Germinal center (tissue), 1 donor: ENCODE measurements at regions not wholly inside any gene's neighbourhood (a gene's known extent, or its start where the extent isn't known, plus 50 kb on each side); places are given as distances from the start of the nearest gene placed in this dataset.
"Not testable (repeated sequence)": the region's sequence is repeated elsewhere in the genome, so short reads cannot be mapped to it uniquely, and the experiment has no call there.

Source experiments
- DNase-seq: peaks from one replicate; pipeline ENCODE4 v3.0.0; 2012; ENCODE audit warnings: mixed read lengths, low spot score

DNA sequence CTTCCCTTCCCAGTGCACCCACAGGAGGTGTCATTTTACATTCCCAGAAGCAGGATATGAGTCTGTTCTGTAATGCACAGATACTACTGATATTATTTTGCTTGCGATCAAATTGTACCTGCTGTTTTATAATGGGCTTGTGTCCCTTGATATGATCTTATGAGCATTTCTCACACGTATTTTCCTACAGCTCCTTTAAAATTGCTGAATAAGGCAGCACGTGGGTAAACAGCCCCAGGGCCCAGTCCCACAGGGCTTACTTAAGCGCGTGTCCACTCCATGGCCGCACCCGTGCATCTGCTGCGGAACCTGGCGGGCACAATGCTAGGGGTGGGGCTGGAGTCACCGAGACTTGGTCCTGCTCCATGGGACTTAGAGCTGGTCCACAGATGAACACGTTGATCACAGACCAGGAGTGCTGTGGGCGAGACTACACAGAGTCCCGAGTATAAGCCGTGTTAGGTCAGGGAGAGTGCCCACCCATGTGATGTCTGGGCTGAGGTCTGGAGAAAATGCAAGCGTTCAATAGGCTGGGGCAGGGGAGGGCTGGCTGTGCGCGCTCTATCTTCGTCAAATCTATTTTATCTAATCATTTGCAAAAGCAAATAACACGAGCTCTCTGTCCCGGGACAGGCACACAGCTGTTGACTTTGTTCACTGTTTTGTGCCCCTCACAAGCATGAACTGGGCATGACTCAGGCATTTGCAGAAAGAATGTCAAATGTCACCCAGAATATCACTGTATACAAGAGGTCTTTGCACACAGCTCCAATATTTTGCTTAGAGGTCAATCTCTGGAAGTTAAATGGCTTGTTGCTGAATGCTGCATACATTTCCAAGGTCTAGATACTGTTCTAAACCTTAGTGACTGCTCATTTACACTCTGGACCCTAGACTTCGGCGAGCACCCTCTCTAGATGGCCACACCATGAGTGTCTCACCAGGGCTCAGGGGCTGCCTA, 119.3 kb downstream of the CRYAA start:
- no peak for DNase-seq

DNA sequence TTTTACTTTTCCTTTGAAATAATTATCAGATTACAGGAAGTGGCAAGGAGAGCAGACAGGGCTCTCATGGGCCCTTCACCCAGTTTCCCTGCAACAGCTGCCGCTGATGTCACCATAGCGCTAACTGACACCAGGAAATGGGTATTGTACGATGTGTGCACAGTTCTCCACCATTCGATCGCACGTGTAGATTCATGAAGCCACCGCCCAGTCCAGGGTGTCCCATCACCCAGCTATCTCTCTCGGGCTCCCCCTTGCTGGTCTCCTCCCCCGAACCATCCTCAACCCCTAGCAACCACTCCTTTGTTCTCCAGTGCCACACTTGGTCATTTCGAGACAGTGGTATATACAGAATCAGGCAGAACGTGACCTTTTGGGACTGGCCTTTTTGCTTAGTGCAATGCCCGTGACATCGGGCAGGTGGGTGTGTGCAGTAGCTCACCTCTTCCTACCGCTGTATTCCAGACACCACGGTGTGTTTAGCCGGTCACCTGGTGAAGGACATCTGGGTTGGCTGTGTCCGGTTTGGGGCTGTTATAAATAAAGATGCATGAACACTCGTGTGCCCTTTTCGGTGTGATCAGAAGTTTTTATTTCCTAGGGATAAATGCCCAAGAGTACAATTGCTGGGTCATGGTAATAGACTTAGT, 118.4 kb downstream of the CRYAA start:
- DNase-seq: no peak

DNA sequence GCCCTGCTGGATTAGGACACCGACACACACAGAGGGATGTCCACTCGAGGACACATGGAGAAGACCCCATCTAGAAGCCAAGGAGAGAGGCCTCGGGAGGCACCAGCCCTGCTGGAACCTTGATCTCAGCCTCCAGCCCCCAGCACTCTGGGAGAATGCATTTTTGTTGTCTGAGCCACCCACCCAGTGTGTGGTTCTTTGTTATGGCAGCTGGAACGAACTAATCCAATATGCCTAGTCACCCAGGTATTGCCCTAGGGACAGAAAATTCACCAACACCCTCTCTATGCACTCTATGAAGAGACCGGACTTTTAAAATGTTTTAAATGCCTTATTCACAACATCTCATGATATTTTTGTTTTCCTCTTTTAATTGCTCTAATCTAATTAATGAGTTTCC, 117.4 kb downstream of the CRYAA start:
- DNase-seq: no peak

DNA sequence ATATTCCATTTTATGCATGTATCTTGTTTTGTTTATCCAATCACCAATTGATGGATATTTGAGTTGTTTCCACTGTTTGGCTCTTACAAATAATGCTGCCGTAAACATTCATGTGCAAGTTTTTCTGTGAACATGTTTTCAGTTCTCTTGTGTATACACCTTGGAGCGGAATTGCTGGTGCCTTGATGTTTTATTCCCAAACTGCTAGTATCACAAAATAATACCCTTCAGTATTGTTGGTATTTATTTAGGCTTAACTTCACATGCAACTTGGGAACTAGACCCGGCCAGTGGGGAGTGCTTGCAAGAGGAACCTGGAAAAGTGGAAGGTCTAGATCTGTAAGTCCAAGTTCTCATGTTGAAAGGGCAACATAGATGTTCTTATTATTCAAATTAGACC, 115.9 kb downstream of the CRYAA start:
- no peak for DNase-seq

DNA sequence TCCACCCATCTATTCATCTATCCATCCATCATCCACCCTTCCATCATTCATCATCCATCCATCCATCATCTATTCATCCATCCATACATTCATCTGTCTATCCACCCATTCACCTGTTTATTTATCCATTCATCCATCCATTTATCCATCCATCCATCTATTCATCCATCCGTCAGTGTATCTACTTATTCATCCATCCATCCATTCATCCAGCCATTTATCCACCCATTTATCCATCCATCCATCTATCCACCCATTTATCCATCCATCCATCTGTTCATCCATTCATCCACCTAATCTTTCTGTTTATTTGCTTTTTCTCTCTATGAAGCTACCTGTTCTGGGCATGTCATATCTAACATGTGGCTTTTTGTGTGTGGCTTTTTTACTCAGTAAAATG, 115.4 kb downstream of the CRYAA start:
- DNase-seq: no peak

DNA sequence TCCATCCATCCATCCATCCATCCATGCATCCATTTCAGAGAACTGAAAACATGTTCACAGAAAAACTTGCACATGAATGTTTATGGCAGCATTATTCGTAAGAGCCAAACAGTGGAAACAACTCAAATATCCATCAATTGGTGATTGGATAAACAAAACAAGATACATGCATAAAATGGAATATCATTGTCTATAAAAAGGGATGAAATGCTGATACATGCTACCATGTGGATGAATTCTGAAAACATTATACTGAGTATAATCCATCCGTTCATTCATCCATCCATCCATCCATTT, 115.1 kb downstream of the CRYAA start:
- DNase-seq: not testable (repeated sequence)

DNA sequence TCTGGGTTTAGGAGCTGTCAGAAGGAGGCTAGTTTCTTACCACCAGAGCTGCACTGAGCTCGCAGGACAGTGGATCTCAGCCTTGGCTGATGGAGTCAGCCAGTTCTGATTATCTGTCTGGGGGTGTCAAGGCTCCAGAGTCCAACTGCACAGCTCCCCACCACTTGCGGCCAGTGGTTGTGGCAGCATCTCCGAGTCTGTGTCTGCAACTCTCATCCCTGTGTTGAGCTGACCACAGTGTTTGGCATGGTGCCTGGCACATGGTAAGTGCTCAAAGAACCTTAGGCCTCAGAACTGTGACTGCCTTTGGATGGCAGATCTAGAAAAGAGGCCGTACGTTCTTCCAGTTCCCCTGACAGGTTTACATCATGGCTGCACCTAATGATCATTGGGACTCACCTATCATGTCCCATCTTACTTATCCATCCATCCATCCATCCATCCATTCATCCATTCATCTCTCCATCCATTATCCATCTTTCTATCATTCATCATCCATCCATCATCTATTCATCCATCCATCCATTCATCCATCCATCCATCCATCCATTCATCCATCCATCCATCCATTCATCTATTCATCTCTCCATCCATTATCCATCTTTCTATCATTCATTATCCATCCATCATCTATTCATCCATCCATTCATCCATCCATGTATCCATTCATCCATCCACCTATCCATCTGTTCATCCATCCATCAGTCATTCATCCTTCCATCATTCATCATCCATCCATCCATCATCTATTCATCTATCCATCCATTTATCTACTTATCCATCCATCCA, 114.5 kb downstream of the CRYAA start:
- DNase-seq: no peak

DNA sequence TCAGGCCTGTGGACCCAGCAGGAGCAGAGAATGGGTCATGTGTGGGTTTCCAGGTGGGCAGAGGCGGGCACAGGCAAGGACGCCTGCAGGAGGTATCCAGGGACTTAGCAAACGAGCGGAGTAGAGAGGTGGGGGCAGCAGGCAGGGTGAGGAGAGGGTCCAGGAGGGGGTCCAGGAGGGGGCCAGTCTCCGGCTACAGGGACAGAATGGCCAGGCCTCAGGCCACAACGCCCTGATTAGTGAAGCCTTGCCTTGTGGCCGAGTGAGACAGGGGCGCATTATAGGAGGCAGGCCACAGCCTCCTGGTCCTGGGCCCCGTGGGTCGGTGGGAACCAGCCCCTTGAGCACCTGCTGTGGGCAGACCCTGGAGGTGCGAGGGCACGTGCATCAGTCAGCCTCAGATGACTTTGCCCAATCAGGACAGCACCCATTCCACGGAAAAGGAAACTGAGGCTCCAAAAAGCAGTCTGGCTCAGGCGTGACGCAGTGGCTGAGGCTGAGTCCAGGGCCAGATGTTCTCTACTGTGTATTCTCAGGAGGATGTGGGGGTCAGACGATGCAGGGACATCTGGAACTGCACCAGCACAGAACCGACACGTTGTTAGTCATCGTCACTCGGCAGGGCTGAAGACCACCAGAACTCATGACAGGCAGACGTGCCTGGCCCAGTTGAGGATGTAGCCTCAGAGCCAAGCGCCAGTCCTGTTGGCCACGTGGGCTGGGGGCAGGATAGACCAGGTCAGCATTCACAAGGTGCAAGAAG, 113.7 kb downstream of the CRYAA start:
- DNase-seq: no peak

DNA sequence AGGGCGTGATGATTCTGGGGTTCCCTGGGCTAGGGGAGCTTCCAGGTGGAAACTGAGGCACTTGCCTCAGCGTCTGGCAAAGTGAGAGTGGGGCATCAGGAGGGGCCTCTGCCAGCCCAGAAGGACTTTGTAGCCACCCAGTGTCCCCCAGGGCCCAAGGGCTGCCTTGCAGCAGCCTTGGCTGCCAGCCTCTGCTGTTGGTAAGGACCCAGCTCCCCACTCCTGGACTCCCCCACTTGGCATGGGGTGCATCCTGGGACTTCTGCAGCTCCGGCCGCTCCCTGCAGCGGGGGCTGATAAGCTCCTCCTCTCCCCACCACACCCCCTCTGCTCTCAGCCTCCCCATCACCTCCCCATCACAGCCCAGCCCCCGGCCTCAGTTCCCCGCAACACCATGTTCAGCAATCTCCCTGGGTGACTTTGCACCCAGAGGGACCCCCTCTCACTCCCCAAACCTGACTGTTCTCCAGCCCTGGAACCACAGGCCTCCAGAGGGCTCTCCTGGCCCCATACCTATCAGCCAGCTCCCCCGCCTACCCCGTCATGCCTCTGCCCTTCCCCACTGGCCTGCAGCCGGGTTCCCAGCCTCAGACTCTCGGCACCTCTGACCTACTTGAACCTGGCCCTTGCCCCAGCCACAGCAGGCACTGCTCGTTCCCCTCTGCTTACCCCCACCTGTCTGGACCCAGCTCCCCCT, 113.0 kb downstream of the CRYAA start:
- no peak for DNase-seq

DNA sequence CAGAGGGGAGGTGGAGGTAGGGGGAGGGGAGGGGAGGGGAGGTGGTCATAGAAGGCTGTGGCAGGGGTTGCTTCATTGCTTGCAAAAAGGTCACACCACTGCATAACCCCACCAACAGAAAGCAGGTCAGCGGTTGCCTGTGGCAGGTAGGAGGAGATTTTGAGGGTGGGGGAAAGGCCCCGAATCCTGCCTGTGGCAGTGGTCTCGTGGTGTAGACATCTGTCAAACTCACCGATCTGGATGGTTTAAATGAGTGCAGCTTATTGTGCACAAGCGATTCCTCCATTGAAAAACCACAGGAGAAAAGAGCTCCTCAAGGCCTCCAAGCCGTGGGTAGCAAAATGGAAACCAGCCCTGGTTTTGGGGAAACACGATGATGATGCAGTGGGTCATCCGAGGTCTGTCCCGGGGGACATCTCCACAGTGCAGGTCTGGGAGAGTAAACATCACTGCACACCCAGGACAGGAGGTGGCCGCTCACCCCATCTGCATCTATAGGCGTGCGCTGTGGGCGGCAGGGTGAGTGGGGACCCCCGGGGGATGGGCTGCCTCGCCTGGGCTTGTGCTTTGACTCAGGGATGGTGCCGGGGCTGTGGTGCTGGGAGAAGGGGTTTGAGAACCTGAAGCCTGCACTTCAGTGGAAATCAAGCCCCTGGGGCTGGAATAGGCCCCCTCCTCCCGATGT, 112.3 kb downstream of the CRYAA start:
- DNase-seq: no peak

DNA sequence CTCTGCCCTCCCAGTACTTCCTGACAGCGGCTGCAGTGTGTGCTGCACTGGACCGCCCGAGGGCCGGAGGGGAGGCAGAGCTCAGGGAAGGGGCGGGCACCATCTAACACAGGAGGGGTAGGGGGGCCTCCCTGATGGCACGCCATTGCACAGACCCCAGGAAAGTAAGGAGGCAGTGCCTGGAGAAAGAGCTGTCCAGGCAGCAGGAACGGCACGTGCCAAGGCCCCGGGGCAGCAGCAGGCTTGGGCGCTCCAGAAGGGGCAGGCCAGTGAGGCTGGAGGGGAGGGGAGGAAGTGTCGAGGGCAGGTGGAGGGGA, 110.7 kb downstream of the CRYAA start:
- DNase-seq: no peak

DNA sequence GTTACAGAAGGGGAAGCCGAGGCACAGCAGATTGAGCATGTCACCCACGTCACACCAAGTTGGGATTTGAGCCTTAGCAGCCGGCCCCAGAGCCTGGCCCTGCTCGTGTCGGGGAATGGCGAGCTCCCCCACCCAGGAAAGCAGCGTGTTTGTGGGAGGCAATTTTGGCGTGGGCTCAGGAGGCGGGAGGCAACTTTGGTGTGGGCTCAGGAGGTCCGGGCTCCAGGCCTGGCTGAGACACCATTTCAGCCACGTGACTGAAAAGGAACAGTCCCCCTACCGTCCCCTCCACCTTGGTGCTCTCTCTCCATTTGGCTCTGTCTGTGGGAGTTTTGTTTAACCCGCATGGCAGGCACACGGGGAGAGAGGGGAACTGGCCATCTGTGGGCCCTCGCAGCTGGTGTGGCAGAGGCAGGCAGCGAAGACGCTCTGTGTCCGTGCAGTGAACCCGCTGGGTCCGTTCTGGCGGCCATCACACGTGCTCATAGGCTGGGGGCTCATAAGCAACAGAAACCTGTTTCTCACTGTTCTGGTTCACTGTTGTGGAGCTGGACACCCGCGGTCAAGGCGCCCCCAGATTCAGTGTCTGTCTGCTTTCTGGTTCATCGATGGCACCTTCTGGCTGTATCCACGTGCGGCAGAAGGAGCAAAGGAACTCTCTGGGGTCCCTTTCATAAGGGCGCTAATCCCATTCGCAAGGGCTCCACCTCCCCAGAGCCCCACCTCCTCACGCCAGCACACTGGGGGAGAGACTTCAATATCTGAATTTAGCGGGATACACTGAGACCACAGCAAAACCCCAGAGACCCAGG, 110.2 kb downstream of the CRYAA start:
- no peak for DNase-seq

DNA sequence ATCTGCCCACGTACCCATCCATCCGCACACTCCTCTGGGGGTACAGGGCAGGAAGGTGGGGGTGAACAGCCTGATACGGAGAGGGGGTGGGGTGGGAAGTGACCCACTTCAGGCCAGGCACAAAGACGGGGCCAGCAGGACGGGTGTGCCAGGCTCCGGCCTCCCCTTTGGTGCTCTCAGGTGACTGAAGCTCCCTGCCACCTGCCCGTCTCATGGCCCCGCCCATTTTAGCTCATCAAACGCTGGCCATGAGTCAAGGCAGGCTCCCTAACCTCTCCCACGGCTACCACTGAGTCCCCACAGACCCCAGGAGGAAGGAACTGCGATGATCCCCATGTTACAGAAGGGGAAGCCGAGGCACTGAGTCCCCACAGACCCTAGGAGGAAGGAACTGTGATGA, 109.6 kb downstream of the CRYAA start:
- no peak for DNase-seq

DNA sequence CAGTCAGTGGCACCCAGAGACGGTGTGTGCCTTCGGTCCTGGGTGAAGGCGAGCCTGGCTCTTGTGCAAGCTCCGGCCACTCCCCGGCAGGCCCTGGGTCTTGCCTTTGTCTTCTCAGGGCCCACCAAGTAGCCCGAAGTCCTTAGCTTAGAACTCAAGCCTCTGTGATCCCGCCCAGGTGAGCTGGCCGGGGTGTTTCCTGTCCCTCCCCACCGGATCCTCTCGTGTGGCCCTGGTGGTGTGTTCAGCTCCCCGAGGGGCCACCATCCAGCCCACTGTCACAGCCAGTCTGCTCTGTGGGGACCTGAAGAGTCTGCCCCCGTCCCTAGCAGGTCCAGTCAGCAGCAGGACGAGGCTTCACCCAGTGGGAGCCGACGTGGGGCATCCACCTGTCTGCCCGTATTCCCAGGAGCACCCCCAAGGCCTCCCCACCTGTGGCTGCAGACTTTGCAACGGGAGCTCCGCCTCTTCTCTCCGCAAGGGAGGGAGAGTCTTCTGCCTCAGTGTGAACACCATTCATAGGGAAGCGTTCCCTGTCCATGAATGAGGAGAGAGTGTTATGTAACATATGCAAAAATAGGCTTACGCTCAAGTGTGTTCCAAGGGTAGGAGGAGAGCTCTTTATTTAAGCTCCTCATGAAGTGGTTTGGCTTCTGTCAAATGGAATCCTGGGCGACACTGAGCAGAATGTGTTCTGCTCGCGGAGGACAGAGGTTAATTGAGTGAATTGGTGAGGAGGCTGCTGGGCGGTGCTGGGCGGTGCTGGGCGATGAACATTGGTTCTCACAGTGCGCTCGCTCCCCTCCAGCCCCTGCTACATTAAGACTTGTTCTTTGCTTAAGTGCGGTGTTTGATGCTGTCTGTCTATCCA, 108.9 kb downstream of the CRYAA start:
- no peak for DNase-seq

DNA sequence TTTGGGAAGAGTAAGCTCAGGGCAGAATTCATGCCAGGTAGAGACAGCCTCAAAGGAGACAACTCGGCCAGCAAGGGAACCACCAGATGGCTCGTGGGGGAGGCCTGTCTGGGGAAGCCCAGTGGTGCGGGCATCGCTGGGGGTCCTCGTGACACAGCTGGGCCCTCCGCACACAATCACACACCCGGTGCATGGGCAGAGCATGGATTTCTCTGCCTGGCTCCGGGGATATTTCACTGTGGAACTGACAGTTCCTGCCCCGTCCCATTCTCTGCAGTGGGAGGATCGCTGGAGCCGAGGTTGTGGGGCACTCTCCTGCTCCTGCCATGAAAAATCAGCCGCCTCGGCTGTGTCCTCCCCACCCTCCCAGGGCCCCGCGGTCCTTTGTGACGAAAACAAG, 108.0 kb downstream of the CRYAA start:
- no peak for DNase-seq

DNA sequence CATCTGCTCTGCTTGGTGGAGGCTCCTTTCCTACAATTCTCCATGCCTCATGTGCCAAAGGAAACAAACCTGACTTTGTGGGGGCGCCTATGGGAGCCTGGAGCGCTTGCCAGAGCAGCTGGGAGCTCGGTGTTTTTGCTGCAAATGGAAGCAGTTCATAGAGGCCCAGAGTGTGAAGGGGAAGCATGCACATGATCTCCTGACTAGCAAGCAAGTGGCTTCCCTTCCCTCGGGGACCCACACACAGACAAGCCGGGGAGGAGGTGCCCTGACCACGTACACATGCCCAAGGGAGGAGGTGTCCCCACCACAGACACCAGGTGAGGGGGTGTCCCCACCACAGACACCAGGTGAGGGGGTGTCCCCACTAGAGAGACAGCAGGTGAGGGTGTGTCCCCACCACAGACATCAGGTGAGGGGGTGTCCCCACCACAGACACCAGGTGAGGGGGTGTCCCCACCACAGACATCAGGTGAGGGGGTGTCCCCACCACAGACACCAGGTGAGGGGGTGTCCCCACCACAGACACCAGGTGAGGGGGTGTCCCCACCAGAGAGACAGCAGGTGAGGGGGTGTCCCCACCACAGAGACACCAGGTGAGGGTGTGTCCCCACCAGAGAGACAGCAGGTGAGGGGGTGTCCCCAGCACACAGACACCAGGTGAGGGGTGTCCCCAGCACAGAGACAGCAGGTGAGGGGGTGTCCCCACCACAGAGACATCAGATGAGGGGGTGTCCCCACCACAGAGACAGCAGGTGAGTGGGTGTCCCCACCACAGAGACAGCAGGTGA, 106.8 kb downstream of the CRYAA start:
- no peak for DNase-seq

DNA sequence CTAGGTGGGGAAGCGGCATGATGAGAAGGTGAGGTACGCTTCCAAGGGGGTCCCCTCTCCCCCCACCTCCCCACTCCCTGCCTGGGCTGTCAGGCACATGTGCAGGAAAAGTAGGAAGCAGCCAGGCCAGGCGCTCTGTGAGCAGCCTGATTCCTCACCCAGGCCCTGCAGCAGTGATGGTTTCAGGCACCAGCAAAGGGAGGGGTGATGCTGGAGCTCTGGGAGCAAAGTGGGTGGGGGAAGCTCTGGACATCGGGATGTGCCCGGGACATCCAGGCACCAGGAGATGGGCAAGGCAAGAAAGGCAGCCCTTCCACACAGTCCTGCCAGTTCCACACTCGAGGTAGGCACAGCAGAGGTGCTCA, 106.1 kb downstream of the CRYAA start:
- no peak for DNase-seq
